Thyroid gland (tissue), 4 donors: ENCODE measurements at regions not wholly inside any gene's neighbourhood (a gene's known extent, or its start where the extent isn't known, plus 50 kb on each side); places are given as distances from the start of the nearest gene placed in this dataset.

Experiments used
- POLR2A ChIP-seq, 2 donors: fragments of 450-650 bp; IDR thresholded peaks; one replicate each; pipeline ENCODE4 v1.6.1; 2017; ENCODE audit warnings: antibody characterized with exemption in 2 of 2, mild to moderate bottlenecking in 2 of 2, moderate library complexity in 1 of 2
- TF ChIP-seq, protein P1 (sequence below), 6 experiments: fragments of 200-600 bp in 3 of 6; fragments of 450-650 bp in 3 of 6; sonication (generic) in 3 of 6; IDR thresholded peaks; one replicate each; pipeline ENCODE4 v1.5.1; 2016 to 2019; ENCODE audit warnings: antibody characterized with exemption in 6 of 6, mild to moderate bottlenecking in 2 of 6, inconsistent platforms in 1 of 6, moderate library complexity in 1 of 6

- TF ChIP-seq, protein P1, sequence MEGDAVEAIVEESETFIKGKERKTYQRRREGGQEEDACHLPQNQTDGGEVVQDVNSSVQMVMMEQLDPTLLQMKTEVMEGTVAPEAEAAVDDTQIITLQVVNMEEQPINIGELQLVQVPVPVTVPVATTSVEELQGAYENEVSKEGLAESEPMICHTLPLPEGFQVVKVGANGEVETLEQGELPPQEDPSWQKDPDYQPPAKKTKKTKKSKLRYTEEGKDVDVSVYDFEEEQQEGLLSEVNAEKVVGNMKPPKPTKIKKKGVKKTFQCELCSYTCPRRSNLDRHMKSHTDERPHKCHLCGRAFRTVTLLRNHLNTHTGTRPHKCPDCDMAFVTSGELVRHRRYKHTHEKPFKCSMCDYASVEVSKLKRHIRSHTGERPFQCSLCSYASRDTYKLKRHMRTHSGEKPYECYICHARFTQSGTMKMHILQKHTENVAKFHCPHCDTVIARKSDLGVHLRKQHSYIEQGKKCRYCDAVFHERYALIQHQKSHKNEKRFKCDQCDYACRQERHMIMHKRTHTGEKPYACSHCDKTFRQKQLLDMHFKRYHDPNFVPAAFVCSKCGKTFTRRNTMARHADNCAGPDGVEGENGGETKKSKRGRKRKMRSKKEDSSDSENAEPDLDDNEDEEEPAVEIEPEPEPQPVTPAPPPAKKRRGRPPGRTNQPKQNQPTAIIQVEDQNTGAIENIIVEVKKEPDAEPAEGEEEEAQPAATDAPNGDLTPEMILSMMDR (IDR thresholded peaks at IDR 0.05) = no peak
- TF ChIP-seq POLR2A (IDR thresholded peaks at IDR 0.05) = no peak
These were observed 530.4 kb upstream of the KLHL29 start for GRCh38 chr2:22854588-22854987.
